ENCODE measurements at regions not wholly inside any gene's neighbourhood (a gene's known extent, or its start where the extent isn't known, plus 50 kb on each side); places are given as distances from the start of the nearest gene placed in this dataset.
"Not testable (repeated sequence)": the region's sequence is repeated elsewhere in the genome, so short reads cannot be mapped to it uniquely, and the experiment has no call there.

GRCh38 chr9:108441726-108442125, 414.1 kb downstream of the ACTL7B start:
- DNase-seq = no peak

DNA sequence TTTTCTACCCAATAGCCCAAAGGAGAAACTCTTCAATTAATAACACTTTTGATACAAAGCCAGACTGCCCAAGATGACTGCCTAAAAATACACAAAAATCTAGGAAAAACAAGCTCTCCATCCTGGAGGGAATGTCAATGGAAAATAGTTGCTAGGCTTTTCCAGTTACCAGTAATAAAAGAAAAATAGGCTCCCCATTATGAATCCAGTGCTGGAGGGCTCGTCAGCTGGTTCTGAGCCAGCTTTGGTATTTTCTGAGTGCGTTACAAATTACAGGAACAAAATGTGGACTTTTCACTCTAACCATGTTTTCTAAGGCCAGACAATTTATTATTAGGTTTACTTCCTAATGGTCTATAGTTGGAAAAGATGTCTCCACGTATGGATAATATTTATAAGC, 414.5 kb downstream of the ACTL7B start:
- no peak for DNase-seq

DNA sequence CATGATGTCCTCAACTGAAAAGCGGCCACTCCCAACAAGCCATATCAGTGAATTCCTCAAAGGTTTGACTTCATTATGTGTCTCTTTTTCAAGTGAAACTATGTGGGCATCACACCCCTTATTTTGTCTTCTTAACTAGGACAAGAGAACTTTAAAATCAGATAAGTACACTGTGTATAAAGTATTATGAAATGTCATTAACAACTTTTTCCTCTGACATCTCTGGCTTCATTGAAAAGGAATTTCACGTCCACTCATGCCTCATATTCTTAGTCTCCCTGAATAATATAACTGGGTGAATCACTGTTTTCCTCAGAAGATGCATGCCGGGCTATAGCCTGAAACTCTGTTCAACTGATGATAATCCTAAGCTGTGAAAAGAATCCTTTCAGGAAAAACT, 415.8 kb downstream of the ACTL7B start:
- DNase-seq = no peak

GRCh38 chr9:108437656-108438055, 418.1 kb downstream of the ACTL7B start:
- no peak for DNase-seq

GRCh38 chr9:108436448-108436847, 419.3 kb downstream of the ACTL7B start:
- DNase-seq = no peak

DNA sequence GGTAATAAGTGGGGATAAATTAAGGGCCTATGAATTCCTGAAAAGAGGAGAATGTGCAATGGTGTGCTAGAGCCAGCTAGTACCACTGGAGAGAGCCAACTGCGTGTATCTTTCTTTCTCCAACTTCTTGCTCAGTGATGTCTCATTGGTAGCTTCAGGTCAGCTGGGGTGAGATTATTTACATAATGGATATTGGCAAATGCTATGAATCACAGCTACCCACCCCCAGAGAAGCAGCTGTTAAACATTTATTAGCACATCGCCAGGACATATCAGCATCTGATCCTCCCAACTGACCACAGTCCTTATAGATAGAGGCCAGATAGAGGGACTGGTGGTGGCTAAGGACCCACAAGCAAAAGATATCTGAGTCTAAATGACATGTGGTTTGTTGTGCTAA, 421.3 kb downstream of the ACTL7B start:
- no peak for DNase-seq

DNA sequence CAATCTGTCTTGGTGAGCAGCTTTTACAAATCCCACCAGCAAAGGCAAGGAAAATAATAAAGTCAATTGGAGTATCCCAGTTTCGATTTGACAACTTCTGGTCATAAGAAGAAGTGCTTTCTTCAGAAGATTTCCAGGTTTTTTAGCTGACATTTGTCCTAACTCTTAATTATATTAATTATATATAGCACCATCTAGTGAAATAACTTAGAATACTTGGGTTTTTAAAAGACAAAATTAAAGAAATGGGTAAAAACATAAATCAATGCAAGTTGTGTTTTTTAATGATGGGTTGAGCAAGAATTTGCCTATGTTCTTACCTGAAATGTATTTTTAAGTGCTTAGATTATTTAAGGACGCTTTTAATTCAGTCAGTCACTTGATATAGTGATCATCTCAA, 421.8 kb downstream of the ACTL7B start:
- no peak for DNase-seq

GRCh38 chr9:108430655-108431054, 425.1 kb downstream of the ACTL7B start:
- DNase-seq = no peak

DNA sequence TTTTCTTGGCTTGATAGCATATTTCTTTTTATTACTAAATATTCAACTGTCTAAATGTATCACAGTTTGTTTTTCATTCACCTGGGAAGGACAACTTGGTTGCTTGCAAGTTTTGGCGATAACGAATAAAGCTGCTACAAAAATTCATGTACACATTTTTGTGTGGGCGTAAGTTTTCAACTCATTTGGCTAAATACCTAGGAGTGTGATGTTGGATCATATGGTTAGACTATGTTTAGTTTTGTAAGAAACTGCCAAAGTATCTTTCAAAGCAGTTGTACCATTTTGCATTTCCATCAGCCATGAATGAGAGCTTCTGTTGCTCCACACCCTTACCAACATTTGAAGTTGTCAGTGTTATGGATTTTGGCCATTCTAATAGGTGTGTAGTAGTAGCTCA, 428.0 kb downstream of the ACTL7B start:
- no peak for DNase-seq

GRCh38 chr9:108426421-108426940, 429.3 kb downstream of the ACTL7B start:
- not testable (repeated sequence) for DNase-seq

GRCh38 chr9:108423433-108423832, 432.4 kb downstream of the ACTL7B start:
- DNase-seq = peak; percentile 39

DNA sequence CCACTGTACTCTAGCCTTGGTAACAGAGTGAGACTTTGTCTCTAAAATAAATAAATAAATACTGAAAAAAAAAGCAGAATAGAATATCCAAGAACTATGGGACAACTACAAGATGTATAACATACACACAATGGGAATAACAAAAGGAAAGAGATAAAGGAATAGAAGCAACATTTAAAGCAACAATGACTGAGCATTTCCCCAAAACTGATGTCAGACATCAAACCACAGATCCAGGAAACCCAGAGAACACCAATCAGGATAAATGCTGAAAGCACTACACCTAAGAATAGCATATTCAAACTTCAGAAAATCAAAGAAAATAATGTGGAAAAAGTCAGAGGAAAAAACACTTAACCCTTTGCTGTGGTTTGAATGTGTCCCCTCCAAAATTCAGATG, 436.4 kb downstream of the ACTL7B start:
- no peak for DNase-seq

- DNase-seq = no peak
These were observed 438.1 kb downstream of the ACTL7B start for GRCh38 chr9:108417726-108418125.

DNA sequence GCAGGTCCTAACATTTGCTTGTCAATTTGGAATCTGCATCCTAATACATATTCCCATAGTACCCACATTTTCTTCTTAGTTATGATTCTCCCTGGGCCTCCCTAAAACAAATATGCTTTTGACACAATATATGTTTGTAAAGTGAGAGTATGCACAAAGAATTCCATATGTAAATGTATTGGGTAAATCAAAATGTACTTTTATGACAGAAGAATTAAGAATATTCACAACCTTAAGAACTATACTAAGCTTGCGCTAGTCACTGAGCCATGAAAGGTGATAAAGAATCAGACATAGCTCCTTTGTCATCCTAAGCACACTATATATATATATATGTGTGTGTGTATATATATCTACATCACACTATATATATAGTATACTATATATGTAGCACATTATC, 438.5 kb downstream of the ACTL7B start:
- DNase-seq = no peak

DNA sequence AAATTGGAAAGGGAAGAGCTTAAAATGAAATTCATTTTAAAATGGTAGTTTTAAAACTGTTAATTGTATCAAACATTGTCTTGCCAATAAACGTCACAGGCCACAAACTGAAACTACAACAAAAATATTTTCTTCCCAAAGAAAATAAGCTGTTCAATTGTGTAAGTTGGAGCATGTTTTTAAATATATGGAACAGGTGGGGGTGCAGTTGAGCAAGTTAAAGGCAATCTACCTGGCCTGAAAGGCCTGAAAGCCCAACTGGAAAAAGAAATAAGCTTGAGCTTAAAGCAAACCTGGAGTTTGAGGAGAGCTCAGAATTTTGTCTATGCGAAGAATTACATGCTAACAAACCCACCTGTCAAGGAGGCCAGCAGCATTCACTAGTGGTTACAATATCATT, 439.5 kb downstream of the ACTL7B start:
- no peak for DNase-seq

DNA sequence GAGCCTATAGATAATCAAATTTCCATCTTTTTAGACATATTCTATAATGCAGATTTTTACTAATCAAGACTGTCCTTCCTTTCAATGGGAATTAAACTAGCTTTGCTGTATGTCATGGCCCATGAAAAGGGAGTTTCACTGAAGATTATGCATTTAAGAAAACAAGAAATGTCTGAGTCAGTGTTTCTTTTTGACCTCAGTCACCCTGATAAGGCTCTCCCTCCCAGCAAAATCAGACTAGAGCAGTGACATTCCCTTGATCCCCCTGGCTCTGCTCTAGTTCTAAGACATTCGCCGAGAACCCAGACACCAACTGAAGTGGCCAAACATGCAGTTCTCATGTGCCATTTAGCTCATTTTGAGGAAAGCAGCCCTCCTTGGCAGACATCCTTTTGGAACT, 442.0 kb downstream of the ACTL7B start:
- no peak for DNase-seq

DNA sequence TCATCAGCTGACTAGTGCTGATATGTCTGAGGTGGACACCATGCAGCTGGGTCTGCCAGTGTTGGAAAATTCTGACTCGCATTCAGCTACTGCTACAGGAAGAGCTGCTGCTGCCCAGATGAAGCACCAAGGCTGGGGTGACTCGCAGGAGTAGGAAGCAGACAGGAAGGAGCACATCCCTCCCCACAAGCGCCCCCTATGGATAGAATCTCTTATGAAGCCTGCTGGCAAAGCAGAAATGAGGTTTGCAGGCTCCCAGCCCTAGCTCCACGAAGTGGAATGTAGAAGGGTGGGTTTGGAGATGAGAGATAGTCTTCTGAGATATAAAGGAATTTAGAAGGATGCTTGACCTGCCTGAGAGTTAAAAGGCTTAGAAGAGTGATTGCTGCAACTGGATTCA, 443.0 kb downstream of the ACTL7B start:
- no peak for DNase-seq

GRCh38 chr9:108411632-108412031, 444.2 kb downstream of the ACTL7B start:
- no peak for DNase-seq

DNA sequence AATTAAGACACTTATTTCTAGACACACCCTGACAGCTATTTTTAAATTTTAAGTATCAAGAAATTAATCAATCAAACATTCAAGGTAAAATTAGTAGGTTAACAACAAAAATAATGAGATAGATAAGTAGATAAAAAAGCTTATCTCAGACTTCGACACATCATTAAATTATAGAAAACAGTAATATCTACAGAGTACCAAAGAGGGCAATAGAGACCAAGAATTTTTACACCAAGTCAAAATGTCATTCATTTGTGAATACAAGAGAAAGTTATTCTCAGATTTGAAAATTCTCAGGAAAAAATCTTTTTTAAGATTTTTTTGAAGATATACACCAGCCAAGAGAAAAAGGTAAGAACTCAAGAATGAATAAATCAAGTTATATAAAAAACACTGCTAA, 445.6 kb downstream of the ACTL7B start:
- no peak for DNase-seq

DNA sequence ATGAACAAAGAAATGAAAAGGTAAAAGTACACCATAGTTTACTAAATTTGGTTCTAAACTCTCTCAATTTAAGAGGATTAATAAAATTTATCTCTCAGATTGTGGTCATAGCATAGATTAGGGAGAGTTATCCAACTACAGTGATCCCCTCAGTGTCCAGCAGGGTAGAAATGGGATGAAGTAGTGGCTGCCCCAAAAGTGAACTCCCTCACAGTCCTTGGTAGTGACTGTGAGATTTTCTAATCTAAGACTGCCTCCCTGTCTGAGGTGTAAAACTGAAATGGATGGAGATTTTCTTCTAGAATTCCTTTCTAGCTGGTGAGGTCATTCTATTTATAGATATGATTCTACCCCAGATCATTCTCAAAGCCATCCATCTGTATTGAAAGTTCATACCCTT, 455.5 kb downstream of the ACTL7B start:
- DNase-seq = no peak

- DNase-seq = no peak
These were observed 455.9 kb downstream of the ACTL7B start for GRCh38 chr9:108399851-108400250.

DNA sequence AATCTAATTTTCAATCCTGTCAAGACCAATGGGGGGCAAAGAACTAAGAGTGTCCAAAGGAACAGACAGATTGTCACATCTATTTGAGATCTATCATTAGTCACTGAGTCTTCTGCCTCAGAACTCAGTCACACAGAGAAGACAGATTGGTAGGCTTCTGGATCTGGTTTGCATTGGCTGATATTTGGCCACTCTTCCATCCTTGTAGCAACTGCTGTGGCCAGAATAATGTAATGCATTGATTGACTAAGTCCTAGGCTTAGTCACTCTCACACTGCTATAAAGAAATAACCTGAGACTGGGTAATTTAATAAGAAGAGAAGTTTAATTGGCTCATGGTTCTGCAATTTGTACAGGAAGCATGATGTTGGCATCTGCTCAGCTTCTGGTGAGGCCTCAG, 458.5 kb downstream of the ACTL7B start:
- no peak for DNase-seq

DNA sequence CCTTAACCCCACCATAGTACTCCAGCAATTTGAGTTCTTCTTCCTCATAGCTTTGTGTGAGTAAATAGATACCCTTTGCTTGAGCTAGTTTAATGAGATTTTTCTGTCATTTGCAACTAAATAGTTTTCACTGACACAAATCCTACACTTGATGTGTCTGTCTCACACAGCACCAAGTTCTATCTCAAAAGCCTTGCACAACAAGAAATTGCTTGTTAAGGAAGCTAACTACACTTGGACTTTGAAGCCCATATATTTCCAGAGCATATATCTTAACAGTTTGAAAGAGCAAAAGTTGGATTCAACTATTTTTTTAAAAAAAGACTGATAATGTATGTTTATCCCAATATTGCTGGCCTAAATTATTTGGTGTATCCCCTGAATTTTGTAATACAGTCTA, 459.2 kb downstream of the ACTL7B start:
- DNase-seq = no peak

DNA sequence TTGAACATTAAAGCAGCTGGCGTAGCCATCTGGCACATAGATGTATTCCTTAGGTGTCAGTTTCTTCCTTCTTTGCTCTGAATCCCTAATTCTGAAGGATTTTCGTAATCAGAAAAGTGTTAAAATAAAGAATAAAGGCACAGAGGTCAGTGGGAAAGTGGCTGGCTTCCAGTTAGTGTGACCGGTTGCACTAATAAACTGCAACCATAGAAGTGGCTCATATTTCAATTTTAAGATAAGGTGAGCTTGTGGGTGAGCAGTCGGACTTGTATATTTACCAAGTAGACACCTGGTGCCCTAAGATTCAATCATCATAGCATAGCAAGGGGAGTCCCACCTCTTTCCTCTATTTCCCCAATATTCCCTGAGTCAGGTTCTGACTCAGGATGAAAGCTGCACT, 459.6 kb downstream of the ACTL7B start:
- no peak for DNase-seq

- DNase-seq = no peak
These were observed 460.4 kb downstream of the ACTL7B start for GRCh38 chr9:108395421-108395820.

- no peak for DNase-seq
These were observed 461.1 kb downstream of the ACTL7B start for GRCh38 chr9:108394726-108395125.
